HG03159 (cell line): ENCODE measurements at regions not wholly inside any gene's neighbourhood (a gene's known extent, or its start where the extent isn't known, plus 50 kb on each side); places are given as distances from the start of the nearest gene placed in this dataset.
"Not testable (repeated sequence)": the region's sequence is repeated elsewhere in the genome, so short reads cannot be mapped to it uniquely, and the experiment has no call there.

Experiments
- ATAC-seq: cut with Tn5 transposase; IDR thresholded peaks from one replicate; pipeline ENCODE4 v1.9.1; 2021; ENCODE audit warnings: mild to moderate bottlenecking, moderate library complexity; ENCODE audit not compliant: unreplicated experiment

DNA sequence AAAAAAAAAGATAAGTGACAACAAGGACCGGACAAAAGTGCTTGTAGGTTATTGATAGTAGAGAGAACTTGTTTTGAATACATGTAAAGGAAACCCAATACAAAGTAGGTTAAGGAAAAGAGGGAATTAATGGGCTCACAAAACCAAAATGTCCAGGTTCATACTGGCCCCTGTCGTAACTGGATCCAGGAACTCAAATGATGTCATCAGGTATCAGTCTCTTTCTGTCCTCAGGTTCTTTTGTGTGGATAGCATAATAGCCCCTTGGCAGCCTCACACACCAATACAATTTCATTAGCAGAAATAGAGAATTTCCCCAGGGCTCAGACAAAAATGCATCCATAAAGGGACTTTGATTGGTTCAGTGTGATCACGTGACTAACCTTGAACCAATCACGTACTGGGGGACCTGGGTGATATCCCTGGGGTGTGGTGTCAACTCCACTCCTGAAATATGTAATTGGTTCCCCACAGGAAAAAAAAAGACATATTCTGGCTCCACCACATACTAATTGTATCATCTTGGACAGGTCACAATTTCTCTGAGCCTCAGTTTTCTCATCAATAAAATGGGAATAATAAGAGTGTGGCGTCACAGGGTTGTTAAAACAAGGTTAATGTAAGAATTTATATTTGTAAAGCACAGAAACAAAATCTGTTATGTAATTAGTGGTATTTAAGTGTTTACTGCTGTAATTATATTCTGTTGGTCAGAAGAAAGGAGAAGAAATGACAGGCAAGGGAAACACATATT, 174.8 kb downstream of the PDGFRA start:
- ATAC-seq, result no peak

DNA sequence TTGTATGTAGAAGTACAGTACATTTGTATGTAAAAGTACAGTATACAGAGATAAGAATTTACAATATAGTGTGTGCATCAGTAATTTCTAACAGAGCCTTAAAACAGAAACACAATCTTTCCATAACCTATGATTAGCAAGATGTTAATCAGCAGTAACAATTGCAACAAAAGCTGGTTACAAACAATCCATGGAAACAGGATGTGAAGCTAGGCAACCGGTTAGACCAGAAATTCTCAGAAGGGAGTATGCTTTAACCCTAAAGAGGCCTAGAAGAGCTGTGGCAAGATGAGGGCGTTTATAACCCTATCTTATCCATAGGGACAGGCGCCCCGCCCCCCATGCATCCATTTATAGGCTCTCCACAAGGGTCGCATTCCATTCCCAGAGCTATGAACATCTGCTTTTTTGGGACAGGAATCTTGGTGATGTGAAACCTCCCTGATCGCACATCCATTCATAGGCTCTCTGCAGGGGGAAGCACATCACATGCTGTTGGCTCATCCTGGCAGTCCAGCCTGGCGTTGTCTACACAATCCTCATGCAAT, 180.3 kb downstream of the PDGFRA start:
- not testable (repeated sequence) for ATAC-seq

DNA sequence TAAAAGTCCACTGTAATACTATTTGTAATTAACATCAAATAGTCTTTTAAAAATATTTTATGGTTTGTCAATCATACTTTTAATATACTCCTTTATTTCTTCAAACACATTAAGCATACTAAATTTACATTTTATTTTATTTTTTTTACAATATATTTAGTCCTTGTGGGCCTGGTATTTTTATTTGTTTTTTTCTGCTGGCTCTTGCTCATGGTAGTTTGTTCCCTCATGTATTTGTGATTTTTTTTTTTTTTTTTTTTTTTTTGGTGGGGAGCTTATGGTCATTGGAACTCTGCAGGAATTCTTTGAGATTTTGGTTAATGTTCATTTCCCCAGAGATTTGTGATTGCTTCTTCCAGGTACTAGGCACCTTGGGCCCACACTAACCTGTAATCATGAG, 185.5 kb downstream of the PDGFRA start:
- ATAC-seq, result no peak

DNA sequence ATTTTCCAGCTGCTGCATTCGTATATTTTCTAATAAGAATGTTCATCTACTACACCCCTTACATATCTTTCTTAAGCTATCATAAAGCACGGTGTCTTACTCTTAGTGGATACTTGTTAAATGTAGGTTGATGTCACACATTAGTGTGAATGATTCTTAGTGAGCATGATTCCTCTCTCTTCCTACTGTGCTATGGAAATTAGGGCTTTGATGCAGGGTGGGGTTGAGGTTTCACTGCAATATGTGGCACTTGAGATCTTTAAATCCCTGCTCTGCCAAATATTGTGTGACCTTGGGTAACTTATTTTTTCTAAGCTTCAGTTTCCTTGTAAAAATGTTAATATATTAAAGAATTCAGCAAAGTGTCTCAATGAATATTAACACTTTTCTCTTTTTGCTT, 188.4 kb downstream of the PDGFRA start:
- no peak for ATAC-seq

DNA sequence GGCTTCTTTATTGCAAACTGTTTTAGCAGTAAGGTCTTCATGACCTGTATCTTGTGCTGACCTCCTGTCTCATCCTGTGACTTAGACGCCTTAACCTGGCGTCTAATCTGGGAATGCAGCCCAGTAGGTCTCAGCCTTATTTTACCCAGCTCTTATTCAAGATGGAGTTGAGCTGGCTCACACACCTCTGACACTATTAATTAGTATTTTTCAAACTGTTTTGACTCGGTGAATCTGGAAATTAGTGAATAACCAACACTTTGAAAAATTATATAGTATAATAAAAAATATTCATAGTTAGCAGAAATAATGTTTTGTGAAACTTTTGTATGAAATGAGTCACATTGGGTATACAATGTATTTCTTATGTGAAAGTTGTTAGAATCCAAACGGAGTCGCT, 189.4 kb downstream of the PDGFRA start:
- no peak for ATAC-seq

DNA sequence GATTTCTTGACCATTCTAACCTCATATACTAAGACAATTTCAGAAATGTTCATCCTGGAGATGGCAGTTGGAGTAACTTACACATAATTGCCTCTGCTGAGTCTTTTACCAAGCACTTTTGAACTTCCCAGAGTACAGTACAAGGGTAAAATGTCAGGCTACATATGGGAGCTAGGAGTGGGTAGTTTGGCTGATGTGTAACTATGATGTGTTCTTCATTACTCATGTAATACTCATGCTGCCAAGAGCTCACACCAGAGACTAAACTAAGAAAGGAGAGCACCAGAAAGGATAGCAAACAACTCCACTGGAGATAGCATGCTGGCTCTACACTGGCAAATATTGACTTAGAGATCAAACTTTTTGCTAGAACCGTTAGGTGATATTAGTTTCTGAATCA, 194.0 kb downstream of the PDGFRA start:
- ATAC-seq, result no peak

DNA sequence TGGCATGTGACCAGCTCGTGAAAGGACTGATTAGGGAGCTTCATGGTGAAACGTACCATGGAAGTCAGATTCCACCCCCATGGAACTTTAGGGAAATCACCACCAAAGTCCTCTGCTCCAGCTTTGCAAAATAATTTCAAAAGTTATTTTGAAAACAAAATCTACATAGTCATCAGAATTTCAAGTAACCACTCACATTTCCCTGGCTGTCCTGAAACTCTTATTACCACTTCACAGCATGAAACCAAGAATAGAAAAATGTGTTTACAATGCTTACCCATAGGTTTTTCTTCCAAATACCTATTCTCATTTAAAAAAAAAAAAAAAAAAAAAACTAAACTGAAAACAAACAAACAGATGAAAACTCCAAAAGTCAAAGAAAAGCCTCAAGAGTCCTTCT, 198.7 kb downstream of the PDGFRA start:
- no peak for ATAC-seq

DNA sequence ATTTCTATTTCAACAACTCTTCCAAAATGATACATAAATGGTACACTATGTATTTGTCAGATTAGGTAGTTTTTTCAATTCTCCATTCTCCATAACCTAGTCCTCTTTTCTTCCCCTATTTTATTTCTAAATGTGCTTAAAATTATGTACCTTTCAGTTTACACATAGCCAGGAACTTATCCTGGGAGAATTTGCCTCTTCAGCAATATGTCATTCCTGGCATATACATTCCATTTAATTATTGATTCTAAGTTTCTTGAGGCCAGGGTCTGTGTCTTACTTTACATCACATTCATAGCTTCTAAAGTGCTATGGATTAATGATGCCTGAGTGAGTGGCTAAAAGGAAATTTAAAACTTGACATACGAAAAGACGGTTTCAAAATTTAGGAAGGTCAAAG, 199.8 kb downstream of the PDGFRA start:
- no peak for ATAC-seq

DNA sequence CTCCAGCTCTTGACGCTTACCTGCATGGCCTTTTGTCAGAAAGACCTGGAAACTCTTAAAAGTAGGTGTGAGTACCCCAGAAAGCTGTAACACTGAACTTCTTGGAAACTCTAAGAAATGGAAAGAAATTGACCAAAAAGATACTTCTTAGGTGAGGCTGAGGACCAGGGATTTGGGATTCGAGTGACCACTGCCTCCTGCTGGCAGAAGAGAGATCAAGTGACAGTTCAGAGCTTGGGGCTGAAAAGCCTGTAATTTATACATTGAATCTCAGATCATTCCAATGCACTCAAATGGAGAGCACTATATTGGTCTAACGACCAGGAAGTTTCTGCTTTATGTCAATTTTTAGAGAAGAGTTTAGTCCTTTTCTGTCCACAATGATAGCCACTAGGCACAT, 204.6 kb downstream of the PDGFRA start:
- ATAC-seq, result no peak

DNA sequence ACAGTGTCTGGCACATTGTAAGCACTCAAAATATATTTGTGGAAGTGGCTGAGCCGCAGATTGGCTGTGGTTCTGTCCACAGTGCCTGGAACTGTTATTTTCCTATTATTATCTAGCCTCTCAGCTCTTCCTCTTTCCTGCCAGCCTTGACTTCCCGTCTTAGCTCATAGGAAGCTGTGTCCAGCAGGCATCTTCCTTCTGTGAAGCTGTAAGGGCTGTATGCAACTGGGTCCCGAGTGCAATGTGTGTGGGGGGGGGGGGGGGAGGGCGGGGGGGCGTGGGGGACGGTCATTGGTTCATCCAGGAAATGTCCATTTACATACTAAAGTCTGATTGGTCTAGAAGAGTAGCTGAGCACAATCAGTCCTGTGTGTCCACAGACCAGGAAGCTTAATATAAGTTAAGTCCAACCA, 210.7 kb downstream of the PDGFRA start:
- no peak for ATAC-seq

DNA sequence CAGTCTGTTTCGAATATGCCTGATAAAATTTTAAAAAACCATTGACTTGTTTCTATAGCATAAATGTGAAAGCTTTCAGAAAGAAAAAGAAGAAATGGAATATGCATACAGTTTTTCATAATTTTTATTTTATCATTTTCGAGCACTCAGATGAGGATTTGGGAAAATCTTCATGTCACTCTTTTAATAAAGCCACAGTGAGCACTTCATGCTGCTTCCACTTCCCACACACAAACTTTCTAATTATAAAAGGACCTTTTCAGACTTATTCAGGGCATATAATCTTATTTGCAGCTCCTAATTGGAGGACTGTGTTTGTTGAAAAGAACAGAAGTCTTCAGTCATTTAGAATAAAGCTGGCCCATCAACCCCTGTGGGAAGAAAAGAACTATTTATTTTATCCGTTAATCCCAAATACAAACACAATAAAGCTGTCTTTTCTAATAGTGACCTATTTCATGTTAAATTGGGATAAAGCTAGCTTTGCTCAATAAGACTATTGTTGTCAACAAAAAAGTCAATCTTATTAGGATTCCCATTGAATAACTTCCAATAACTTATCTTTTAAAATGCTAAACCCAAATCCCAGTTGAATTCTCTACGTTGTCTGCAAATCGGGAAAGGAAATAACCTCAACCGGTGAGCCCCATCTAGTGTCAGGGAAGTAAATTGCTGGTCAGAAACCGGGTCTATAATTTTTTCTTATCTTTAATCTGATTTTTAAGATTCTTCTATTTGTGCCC, 211.5 kb downstream of the PDGFRA start:
- ATAC-seq, result no peak

DNA sequence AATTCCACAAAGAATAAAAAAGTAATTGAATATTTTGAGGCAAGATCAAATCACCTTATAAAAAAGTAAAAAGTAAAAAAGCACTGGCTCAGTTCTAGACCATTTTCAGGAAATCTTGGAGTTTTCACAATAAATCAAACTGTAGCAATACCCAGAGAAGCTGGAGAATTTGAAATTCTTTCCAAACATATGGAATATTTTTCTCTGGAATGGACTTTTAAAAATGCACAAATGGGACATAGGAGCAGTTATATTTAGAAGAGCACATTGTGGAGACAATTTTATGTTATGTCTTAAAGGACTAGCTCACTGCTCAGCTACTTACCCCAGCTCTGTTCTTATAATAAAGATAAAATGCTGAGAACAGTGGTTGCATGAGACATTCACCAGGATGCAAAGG, 211.9 kb upstream of the KIT start:
- no peak for ATAC-seq

DNA sequence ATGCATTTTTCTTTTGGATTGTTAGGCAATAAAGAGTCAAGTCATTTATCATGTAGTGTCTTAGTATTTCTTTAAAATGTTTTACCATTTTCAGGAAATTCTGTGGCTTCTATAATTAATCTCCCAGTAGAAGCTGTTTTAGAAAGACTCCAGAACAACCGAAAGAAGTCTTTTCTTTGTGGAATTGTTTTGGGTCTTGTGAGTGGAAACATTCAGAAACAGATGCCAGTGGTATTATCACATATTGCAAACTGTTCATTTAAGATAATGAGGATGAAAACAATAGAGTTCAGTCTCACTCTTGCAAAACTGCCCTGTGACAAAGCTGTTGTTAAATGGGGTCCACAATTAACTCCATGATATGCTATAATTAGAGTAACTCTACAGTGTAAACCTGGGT, 211.2 kb upstream of the KIT start:
- ATAC-seq, result no peak

DNA sequence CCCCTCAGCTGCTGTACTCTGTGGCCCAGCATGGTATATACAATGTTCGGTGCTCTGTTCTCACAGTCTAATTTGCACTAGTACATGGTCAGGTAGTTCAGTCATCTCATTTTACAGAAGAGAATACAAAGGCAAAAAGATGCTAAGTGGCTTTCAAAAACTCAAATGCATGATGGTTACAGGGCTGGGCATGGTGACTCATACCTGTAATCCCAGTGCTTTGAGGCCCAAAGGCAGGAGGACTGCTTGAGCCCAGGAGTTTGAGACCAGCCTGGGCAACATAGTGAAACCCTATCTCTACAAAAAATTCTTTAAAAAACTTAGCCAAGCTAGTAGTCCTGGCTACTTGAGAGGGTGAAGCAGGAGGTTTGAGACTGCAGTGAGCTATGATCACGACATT, 210.5 kb upstream of the KIT start:
- ATAC-seq, result no peak

DNA sequence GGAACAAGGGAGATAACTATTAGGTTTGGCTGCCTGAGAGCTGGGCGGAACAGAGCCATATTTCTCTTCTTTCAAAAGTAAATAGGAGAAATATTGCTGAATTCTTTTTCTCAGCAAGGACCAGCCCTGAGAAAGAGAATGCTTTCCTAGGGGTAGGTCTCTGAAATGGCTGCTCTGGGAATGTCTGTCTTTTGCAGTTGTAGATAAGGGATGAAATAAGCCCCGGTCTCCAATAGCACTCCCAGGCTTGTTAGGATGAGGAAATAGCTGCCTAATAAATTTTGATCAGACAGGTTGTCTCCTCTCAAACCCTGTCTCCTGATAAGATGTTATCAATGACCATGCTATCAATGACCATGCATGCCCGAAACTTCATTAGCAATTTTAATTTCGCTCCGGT, 207.8 kb upstream of the KIT start:
- ATAC-seq, result no peak

DNA sequence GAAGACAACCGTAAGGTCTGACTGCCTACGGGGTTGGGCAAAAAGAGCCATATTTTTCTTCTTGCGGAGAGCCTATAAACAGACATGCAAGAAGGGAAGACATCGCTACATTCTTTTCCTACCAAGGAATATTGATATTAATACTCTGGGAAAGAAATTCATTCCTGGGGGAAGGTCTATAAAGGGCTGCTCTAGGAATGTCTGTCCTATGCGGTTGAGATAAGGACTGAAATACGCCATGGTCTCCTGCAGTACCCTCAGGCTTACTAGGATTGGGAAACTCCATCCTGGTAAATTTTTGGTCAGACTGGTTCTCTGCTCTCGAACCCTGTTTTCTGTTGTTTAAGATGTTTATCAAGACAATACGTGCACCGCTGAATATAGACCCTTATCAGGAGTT, 190.8 kb upstream of the KIT start:
- not testable (repeated sequence) for ATAC-seq

DNA sequence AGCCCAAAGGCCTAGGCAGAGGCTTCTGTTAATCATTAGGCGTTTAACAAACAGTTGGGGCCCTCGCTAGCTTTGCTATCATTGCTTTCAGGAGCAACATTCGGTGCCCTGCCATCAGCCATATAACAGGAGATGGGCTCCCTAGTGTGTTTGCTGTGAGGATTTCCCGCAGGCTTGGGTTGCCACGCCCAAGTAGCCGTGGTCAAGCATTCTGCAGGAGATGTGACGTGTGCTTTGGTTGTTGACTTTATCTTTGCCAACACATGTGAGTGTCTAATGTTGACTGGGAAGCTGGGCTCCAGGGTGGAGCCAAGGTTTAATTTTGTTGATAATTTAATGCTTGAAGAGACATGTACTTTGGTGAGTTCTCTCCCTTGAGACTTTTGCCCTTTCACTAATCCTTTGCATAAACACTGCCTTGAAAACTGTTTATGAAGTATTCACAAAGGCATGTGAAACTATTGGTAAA, 184.6 kb upstream of the KIT start:
- no peak for ATAC-seq

DNA sequence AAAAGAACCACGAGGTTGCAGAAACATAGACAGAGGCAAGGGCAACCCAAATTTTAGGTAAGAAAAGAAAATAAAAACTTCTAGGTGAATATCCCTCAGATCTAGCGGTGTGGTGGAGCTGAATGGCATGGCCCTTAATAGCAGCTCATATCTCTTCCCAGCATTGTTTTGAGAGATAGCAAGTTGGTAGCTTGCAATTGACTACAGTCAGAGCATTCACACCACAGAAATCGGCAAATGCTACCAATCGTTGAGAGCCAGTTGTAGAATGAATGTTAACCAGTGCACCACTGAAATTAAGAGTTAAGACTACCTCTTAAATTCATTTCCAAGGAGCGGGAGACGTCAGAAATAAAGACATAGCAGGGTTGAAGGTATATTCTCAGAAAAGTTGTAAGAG, 184.0 kb upstream of the KIT start:
- no peak for ATAC-seq

DNA sequence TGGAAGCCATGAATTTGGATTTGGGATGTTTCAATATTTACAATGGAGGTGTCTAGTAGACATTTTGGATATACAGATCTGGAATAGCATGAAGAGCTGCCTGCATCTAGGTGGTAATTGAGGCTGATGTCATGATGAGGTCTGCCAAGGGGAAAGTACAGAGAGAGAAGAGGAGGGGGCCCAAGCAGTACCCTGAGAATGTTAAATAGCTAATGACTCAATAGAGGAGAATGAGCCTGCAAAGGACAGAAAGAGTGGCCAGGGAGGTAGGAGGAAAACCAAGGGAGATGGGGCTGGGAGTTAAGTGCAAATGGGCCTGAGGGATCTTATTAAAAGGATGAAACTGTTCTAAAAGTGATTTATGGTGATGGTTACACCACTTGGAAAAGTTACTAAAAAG, 182.2 kb upstream of the KIT start:
- no peak for ATAC-seq

DNA sequence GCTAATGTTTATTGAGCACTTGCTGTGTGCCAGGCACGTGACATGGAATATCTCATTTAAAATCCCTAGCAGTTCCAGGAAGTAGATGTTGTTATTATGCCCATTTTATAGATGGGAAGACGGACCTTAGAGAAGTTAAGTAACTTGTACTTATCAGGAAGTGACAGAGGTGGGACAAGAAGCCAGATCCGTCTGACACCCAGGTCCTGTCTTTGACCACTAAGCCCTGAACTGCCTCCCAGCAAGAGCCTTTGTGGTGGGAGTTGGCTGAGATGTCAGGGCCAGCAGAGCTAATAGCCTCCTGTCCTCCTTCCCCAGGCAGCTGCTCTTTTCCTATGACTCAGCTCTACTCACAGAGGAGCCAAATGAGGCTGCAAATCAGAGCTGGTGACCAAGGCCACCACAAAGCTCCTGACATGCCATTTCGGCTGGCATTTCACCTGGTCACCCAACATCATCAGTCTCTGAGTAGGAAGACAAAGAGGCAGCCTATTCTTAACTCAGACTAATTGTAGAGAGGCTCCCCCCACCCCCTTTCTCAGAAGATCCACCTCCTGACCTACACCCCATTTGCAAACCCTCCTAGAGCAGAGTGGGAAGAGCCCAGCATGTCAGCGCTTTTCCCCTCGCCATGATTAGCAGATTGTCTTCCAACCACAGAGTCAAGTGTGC, 175.1 kb upstream of the KIT start:
- no peak for ATAC-seq

DNA sequence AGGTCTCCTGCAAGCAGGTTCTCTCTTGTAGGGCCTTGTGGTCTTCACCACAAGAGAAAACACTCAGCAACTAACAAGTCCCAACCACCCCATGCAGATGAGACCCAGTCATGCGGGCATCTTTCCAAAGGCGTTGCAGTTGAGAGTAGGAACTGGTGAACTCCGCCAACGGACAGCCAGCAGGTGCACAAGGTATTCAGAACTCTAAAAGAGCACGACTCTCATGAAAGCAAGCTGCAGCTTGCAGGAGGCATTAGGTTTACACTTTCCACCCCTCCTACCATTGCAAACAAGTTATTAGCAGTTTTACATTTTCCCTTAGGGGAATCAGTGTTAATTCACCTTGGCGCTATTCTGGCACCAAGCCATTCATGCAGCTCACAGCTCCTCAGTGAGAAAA, 173.4 kb upstream of the KIT start:
- no peak for ATAC-seq

DNA sequence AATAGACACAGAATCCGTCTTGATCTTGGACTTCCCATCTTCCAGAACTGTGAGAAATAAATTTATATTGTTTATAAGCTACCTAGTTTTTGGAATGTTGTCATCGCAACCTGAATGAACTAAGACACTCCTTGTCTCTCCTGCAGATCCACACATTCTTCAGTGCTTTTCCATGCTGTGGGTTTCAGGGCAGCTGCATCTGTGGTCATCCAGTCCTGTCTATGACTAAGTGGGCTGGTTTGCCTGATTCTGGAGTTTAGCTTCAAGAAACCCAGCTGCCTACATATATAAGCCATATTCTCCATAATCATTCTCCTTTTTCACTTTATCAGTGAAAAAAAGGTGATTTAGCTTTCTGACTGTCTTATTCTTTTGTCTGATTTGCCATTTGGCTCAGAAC, 170.3 kb upstream of the KIT start:
- no peak for ATAC-seq
